NCI-H510A treated with DMSO at 0.1 percent for 48 hours (cell line): ENCODE measurements at regions not wholly inside any gene's neighbourhood (a gene's known extent, or its start where the extent isn't known, plus 50 kb on each side); places are given as distances from the start of the nearest gene placed in this dataset.
"Not testable (repeated sequence)": the region's sequence is repeated elsewhere in the genome, so short reads cannot be mapped to it uniquely, and the experiment has no call there.

ENCODE experiments used
- DNase-seq: peaks from one replicate; lab custom pipeline; 2025; lab: John Stamatoyannopoulos, UW

- no peak for DNase-seq
These were observed 1840.1 kb upstream of the RAG2 start for GRCh38 chr11:38438091-38438490.

- DNase-seq, result no peak
These were observed 1827.5 kb upstream of the RAG2 start for GRCh38 chr11:38425578-38425977.

- DNase-seq, result no peak
These were observed 1825.0 kb upstream of the RAG2 start for GRCh38 chr11:38423042-38423441.

DNA sequence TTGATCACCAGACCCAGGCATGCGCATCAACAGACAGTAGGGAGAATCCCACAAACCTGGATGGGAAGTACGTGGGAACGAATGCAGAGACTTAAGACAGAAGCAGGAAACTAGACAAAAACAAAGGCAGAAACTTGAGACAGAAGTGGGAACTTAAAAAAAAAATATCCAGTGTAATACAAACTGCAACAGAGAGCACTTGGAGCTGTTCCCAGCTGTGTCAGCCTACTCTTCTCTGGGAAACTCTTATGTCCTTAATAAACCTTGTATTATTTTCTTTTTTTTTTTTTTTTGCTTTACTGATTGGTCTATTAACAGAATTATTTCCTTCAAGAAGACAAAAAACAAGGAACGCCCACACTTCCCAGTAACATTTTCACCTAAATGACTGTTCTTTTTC, 1818.1 kb upstream of the RAG2 start:
- DNase-seq, result no peak

GRCh38 chr11:38411149-38411548, 1813.1 kb upstream of the RAG2 start:
- DNase-seq, result no peak

DNA sequence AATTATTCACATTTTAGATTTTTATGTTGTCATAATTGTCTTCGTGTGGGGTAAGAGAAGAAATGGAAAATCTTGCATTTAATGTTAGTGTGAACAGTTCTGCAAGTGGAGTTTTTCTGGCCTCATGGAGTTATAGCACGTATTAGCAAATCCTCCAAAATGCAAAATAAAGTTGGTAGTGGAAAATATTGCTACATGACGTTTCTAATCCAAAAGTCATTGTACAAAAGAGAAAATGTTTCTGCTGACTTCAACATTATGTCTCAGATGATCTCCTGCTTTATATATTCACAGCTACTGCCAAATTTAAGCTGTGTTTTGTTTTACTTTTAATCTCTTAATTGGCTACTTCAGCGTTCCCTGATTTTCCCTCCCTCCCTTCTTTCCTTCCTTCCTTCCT, 1804.0 kb upstream of the RAG2 start:
- DNase-seq, result no peak

- DNase-seq, result no peak
These were observed 1794.1 kb upstream of the RAG2 start for GRCh38 chr11:38392176-38392575.

DNA sequence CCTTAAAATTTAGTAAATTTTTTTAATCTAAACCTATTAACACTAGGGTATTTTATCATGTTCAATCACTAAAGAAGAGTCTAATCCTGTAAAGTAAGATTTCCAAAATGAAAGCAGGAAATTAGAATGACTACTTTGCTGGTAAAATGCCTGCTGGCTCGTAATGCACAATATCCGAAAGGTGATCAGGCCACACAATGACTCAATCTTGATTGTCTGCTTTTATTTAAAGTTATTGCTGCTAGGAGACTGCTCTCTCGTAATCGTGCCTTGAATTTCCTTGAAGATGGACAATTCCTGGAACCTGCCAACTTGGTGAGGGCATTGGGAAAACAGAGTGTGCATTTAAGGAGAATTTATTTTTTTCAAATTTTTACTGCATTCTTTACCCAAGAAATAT, 1786.5 kb upstream of the RAG2 start:
- no peak for DNase-seq

- no peak for DNase-seq
These were observed 1767.2 kb upstream of the RAG2 start for GRCh38 chr11:38365274-38365673.

GRCh38 chr11:38356255-38356654, 1758.2 kb upstream of the RAG2 start:
- no peak for DNase-seq

GRCh38 chr11:38345286-38345685, 1747.2 kb upstream of the RAG2 start:
- no peak for DNase-seq

DNA sequence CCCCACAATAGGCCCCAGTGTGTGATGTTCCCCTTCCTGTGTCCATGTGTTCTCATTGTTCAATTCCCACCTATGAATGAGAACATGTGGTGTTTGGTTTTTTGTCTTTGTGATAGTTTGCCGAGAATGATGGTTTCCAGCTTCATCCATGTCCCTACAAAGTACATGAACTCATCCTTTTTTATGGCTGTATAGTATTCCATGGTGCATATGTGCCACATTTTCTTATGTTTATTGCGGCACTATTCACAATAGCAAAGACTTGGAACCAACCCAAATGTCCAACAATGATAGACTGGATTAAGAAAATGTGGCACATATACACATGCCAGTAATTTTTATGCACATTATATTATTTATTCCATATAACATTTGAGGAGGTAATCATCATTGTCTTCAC, 1743.6 kb upstream of the RAG2 start:
- DNase-seq, result not testable (repeated sequence)

GRCh38 chr11:38339835-38340440, 1741.9 kb upstream of the RAG2 start:
- no peak for DNase-seq

DNA sequence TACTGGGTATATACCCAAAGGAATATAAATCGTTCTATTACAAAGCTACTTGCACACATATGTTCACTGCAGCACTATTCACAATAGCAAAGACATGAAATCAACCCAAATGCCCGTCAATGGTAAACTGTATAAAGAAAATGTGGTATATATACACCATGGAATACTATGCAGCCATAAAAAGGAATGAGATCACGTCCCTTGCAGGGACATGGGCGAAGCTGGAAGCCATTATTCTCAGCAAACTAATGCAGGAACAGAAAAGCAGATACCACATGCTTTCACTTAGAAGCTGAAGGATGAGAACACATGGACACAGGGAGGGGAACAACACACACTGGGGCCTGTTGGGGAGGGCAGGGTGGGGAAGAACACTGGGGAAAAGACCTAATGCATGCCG, 1740.0 kb upstream of the RAG2 start:
- not testable (repeated sequence) for DNase-seq

- no peak for DNase-seq
These were observed 1734.0 kb upstream of the RAG2 start for GRCh38 chr11:38332046-38332445.

- DNase-seq, result no peak
These were observed 1732.5 kb upstream of the RAG2 start for GRCh38 chr11:38330578-38330977.

- no peak for DNase-seq
These were observed 1726.1 kb upstream of the RAG2 start for GRCh38 chr11:38323961-38324761.

DNA sequence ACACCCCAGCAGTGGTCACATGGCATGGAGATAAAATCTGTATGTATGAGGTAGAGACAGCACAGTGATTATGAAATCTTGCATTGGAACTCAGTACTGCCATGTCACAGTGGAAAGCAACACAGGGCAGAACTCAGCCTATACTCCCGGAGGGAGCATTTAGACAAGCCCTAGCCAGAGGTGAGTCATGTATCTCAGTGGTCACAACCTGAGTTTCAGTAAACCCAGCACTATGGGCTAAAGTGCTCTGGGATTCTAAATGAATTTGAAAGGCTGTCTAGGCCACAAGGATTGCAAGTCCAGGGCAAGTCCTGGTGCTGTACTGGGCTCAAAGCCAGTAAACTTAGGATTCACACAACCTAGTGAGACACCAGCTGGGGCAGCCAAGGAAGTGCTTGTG, 1717.1 kb upstream of the RAG2 start:
- no peak for DNase-seq

- DNase-seq, result no peak
These were observed 1709.4 kb upstream of the RAG2 start for GRCh38 chr11:38307455-38307854.

DNA sequence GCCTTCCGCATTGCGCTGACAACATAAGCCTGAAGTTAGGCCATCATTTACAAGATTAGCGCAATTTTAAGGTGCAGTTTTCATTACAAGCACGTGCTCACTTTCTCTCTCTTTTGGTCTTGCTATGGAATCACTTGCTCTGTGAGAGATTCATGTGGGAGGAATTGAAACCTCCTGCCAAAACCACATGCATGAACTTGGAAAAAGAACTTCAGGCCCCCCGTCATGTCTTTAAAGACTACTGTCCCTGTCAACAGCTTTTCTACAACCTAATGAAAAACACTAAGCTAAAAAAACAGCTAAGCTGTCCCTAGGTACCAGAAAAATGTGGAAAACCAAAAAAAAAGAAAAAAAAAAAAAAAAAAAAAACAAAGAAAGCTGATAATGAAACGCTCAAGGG, 1707.6 kb upstream of the RAG2 start:
- DNase-seq, result no peak

DNA sequence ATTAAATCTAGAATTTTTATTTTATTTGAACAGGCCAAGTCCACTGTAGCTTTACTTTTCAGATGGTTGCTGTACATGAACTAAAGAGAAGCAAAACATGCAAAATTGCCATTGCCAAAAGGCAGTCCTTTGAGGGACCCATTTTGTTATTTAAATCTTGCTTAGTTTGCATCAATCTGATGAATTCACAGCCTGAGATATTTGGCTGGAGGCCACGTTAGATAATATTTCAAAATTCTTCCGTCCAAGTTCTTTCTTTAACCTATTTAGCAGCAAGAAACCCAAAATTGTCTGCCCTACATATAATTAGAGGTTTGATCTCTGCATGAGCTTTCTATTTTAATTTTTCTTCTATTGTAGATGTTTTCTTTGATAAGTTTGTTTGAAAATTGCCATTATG, 1706.9 kb upstream of the RAG2 start:
- no peak for DNase-seq

GRCh38 chr11:38302564-38302963, 1704.5 kb upstream of the RAG2 start:
- no peak for DNase-seq

DNA sequence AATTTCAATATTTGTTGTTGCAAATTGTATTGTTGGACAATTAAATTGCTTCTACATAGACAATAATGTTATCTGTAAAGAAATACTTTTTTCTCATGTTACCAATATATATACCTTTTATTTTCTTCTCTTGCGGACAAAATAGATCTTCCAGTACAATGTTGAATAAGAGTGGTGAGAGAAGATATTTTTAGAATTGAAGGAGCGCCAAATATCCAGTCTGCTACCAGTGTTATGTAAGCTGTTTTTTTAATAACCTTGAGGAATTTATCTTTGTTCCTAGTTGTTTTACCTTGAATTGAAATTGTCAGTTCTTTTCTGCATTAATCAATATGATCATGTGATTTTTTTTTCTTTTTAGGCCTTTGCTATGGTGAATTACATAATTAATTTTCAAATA, 1702.5 kb upstream of the RAG2 start:
- DNase-seq, result no peak

DNA sequence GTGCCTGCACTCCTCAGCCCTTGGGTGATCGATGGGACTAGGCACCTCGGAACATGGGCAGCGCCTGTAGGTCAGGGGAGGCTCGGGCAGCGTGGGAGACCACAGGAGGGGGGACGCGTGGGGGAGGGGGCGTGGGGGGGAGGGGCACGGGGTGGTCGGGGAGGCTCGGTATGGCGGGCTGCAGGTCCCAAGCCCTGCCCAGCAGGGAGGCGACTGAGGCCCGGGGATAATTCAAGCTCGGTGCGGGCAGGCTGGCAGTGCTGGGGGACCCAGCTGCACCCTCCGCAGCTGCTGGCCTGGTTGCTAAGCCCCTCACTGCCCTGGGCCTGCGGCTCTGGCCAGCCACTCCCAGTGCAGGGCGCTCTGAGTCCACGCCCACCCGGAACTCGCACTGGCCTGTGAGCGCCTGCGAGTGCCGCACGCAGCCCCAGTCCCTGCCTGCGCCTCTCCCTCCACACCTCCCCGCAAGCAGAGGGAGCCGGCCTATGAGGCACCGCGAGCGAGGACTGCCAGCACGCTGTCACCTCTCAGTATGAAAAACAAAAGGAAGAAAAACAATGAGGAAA, 1698.3 kb upstream of the RAG2 start:
- DNase-seq, result no peak
